Choroid plexus epithelial cell (primary cell): ENCODE measurements at regions not wholly inside any gene's neighbourhood (a gene's known extent, or its start where the extent isn't known, plus 50 kb on each side); places are given as distances from the start of the nearest gene placed in this dataset.

Experiments used
- DNase-seq: peaks from one replicate; pipeline ENCODE4 v3.0.0-alpha.2; 2010; ENCODE audit warnings: low read depth
- H3K4me3 ChIP-seq: 2 replicates; pipeline ENCODE4 v1.5.1; 2011; ENCODE audit warnings: low read depth, mild to moderate bottlenecking, control low read depth, low read length, moderate library complexity
- CTCF ChIP-seq: conservative IDR thresholded peaks from 2 replicates; pipeline ENCODE4 v1.5.1; 2011; ENCODE audit warnings: low read depth, mild to moderate bottlenecking, control low read depth, inconsistent platforms, low read length, moderate library complexity

GRCh38 chr1:23622284-23622683 lies 63.0 kb upstream of the ID3 start:
- H3K4me3 ChIP-seq: no peak overlapping the region
- no peak for TF ChIP-seq CTCF

GRCh38 chr1:23620605-23621004 lies 61.3 kb upstream of the ID3 start:
- TF ChIP-seq CTCF: no peak
- DNase-seq: no peak
- no peak overlapping the region for H3K4me3 ChIP-seq

More at GRCh38 chr1:23622284-23622683, 63.0 kb upstream of the ID3 start:
- no peak for DNase-seq

GRCh38 chr1:23619299-23620188 lies 60.2 kb upstream of the ID3 start:
- no peak for TF ChIP-seq CTCF
- DNase-seq: no peak
- peak overlapping the region; percentile 17 for H3K4me3 ChIP-seq

GRCh38 chr1:23618586-23619083 lies 59.3 kb upstream of the ID3 start:
- TF ChIP-seq CTCF: no peak
- H3K4me3 ChIP-seq: no peak overlapping the region

GRCh38 chr1:23617084-23617521 lies 57.8 kb upstream of the ID3 start:
- TF ChIP-seq CTCF: no peak
- H3K4me3 ChIP-seq: no peak overlapping the region
- DNase-seq: no peak

More at GRCh38 chr1:23618586-23619083, 59.3 kb upstream of the ID3 start:
- no peak for DNase-seq

- no peak overlapping the region for H3K4me3 ChIP-seq
- no peak for TF ChIP-seq CTCF
- no peak for DNase-seq
These were observed 57.1 kb upstream of the ID3 start for GRCh38 chr1:23616292-23616824.

- DNase-seq: no peak
- H3K4me3 ChIP-seq: no peak overlapping the region
- TF ChIP-seq CTCF: no peak
These were observed 56.6 kb upstream of the ID3 start for GRCh38 chr1:23615852-23616251.
